HS-27A (cell line): ENCODE measurements at regions not wholly inside any gene's neighbourhood (a gene's known extent, or its start where the extent isn't known, plus 50 kb on each side); places are given as distances from the start of the nearest gene placed in this dataset.
"Not testable (repeated sequence)": the region's sequence is repeated elsewhere in the genome, so short reads cannot be mapped to it uniquely, and the experiment has no call there.

Source experiments
- DNase-seq: peaks from one replicate; pipeline ENCODE4 v3.0.0-alpha.2; 2012; ENCODE audit warnings: low read depth, missing footprints

GRCh38 chr22:47407461-47408025 lies 645.1 kb downstream of the TBC1D22A start:
- no peak for DNase-seq

GRCh38 chr22:47406896-47407295 lies 644.4 kb downstream of the TBC1D22A start:
- DNase-seq = no peak

GRCh38 chr22:47406180-47406834 lies 643.9 kb downstream of the TBC1D22A start:
- no peak for DNase-seq

- DNase-seq = not testable (repeated sequence)
Observed at GRCh38 chr22:47405222-47405621, 642.8 kb downstream of the TBC1D22A start.

DNA sequence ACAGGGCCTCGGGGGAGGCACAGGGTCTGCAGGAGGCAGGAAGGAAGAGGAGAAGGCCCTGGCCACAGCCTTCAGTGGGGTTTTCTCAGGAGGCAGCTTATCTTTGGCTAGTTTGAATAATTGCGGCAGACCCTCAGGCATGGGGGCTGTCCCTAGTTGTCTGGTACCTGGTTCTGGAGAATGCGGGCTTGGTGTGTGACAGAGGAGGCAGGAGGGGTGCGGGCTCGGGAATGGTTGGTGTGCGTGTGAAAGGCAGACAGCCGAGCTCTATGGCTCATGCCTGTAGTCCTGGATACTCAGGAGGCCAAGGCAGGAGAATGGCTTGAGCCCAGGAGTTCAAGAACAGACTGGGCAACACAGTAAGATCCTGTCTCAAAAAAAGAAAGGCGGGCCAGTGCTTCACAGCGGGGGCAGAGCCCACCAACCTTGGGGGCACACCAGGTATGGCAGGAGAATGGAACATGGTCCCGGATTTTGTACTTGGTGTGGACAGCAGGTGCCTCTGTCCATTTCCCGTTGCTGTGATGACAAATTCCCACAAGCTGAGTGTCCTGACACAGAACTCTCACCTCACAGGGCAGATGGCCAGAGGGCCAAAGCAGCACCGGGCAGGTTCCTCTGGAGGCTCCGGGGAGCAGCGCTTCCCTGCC lies 640.6 kb downstream of the TBC1D22A start:
- no peak for DNase-seq

GRCh38 chr22:47401976-47402770 lies 639.7 kb downstream of the TBC1D22A start:
- DNase-seq = no peak

DNA sequence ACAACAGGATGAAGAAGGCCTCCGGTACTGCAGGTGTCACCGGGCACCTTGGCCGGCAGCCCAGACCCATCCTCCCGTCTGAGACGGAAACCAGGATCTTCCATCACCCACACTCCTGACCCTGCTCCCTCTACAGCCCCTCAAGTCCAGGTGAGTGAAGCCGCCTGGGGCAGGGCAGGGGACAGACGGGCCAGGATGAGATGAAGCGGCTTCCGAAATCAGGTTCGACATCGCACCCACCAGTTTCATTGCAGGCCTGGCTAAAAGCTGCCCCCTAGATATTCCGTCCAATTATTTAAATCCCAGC lies 639.1 kb downstream of the TBC1D22A start:
- DNase-seq = no peak

GRCh38 chr22:47400701-47401591 lies 638.5 kb downstream of the TBC1D22A start:
- no peak for DNase-seq

DNA sequence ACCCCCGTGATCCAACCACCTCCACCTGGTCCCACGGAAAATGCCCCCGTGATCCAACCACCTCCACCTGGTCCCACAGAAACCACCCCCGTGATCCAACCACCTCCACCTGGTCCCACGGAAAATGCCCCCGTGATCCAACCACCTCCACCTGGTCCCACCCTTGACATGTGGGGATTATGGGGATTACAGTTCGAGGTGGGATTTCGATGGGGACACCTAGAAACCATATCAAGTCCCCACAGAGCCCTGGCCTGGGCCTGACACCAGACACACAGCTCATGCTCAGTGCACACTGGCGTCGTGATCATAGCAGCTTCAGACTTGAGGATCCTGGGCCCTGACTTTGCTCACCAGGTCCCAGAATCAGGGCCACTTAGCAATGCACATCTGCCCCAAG lies 637.7 kb downstream of the TBC1D22A start:
- not testable (repeated sequence) for DNase-seq

DNA sequence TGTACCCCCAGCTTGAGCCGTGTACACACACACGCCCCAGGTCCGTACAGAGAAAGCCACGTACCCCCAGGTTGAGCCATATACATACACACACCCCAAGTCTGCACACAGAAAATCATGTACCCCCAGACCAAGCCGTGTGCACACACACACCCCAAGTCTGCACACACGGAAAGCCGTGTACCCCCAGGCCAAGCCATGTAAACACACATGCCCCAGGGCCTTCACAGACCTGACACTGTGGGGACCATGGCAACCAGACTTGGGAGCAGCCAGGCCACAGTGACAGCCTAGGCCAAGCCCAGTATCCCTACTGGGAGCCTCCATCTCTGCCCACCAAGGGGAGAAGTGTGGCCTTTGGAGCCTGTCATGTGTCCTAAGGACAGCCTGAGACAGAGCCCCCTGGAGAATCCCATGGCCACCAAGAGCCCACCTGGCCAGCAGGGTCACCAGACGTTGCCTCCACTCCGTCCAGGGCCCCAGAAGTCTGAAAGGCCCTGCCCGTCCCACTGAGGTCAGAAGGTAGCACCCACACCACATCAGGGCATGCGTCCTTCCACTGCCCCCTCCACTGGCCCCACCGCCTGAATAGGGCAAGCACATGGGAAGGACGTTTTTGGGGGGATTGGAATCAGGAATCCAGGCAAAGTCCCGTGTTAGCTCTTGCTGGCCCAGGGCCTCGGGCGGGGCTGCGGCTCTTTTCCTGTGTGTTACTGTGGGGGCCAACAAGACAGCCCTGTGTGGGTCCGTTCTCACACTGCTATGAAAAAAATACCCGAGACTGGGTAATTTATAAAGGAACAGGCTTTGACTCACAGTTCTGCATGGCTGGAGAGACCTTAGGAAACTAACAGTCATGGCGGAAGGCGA lies 636.7 kb downstream of the TBC1D22A start:
- no peak for DNase-seq

- no peak for DNase-seq
Observed at GRCh38 chr22:47398491-47398890, 636.0 kb downstream of the TBC1D22A start.

DNA sequence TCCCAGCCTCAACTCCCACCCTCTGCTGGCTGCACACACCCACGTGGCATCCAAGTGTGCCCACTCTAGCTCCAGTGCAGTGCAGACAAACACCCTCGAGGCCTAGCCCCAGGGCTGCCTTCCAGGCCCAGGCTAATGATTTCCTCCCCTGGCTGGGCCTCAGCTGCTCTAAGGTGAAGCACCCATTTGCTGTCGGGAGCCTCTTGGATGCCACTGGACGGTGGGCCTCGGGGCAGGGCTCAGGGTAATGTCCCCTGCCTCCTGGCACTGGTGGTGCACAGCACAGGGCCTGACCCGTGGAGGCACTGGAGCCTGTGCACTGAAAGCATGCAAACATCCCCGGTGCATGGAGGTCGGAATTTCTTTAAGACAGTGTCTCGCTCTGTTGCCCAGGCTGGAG lies 635.2 kb downstream of the TBC1D22A start:
- no peak for DNase-seq

DNA sequence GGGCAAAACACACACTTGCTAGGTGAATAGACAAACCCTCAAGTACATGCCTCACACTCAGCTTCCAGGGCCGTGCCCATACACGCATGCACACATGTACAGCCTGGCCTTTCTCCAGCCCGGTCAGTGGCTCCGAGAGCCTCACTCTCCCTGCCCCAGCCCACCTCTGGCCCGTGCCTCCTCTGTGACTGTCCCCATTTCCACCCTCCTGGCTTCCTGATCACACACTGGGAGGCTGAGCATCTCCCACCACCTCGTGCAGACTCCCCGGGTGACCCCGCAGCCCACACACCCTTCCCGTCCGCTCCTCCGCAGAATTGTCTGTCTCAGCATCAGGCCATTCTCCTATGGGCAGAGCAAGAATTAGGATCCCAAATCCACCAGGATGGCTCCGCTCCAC lies 634.1 kb downstream of the TBC1D22A start:
- DNase-seq = no peak

DNA sequence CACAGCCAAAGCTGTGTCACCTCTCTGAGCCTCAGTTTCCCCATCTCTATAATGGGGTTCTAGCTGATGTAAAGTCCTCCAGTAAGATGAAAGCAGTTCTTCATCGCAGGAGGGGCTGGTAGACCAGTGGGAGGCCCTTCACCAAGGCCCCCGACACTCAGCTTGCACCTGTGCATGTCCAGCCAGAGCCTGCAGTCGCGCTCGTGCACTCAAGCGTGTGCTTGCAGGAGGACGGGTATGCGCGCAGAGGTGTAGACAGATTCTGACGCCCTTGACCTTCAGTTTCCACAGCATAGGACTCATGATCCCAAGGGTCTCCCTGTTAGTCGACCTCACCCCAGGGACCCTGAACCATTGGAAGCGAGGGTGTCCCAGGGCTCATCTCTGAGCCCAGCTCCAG lies 633.7 kb downstream of the TBC1D22A start:
- DNase-seq = no peak

GRCh38 chr22:47395481-47395880 lies 633.0 kb downstream of the TBC1D22A start:
- no peak for DNase-seq

- DNase-seq = no peak
Observed at GRCh38 chr22:47394504-47395440, 632.3 kb downstream of the TBC1D22A start.

- DNase-seq = no peak
Observed at GRCh38 chr22:47393191-47393590, 630.7 kb downstream of the TBC1D22A start.

DNA sequence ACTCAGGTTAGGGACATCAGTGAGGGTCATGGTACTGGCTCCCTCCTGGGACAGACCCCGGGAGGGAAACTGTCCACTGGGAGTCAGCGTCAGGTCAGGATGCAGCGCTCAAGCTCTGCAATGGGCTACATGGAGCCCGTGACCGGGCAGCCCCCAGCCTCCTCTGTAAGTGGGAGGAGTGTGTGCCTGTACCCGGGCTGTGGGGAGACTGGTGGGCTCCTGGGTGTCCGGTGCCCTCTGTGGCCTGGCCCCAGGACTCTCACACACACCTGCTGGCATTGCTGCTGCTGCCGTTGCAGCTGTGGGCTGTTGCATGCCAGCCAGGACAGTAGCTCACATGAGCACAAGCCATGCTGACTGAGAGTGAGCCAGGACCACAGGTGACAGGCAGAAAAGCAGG lies 630.3 kb downstream of the TBC1D22A start:
- DNase-seq = no peak

- DNase-seq = no peak
Observed at GRCh38 chr22:47392054-47392347, 629.6 kb downstream of the TBC1D22A start.
